SIG-M5 treated with dmso at 0.1 percent for 504 hours (cell line): ENCODE measurements at regions not wholly inside any gene's neighbourhood (a gene's known extent, or its start where the extent isn't known, plus 50 kb on each side); places are given as distances from the start of the nearest gene placed in this dataset.

Source experiments
- DNase-seq: peaks from one replicate; lab custom pipeline; 2025; ENCODE audit not compliant: unreplicated experiment; lab: John Stamatoyannopoulos, UW

- no peak for DNase-seq
These were observed 228.1 kb upstream of the PPARGC1A start for GRCh38 chr4:24117975-24118374.

DNA sequence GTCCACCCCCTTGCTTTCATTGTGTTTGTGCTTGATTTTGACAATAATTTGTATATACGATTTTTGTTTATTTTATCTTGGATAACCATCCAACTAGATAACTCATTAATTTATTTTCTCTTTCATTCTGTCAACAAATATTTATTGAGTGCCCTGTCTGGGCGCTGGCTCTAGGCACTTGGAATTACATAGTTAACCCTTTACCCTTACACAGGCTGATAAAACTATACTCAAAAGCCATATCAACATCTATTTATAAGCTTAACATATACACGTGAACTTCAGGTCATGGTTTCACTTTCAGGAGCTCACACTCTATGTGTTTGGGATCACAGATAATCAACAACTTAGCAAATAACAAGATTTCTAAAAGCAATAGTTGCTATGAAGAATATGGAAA, 226.3 kb upstream of the PPARGC1A start:
- no peak for DNase-seq

DNA sequence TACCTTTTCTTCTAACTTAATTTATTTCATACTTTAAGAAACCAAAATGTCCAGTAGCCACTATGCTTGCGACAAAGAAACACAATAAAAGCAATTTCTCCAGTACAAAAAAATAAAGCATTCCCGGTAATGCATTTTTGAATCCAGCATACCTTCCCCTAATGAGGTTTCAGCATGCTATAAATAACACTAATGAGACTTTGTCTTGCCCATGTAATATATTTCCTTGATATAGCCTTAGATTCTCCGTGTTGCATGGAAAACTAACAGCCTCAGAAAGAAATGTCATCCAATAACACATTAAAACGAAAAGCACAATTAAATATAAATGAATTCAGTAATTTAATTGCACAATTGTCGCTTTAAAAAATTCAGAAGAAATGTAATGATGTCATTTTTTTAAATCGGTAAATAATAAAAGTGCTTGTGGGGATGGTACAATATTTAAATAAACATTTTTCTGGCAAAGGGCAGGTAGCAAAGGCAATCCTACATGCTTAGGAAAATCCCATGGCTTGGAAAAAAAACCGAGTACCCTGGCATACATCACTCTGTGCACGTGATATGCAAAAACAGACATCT, 225.2 kb upstream of the PPARGC1A start:
- no peak for DNase-seq

DNA sequence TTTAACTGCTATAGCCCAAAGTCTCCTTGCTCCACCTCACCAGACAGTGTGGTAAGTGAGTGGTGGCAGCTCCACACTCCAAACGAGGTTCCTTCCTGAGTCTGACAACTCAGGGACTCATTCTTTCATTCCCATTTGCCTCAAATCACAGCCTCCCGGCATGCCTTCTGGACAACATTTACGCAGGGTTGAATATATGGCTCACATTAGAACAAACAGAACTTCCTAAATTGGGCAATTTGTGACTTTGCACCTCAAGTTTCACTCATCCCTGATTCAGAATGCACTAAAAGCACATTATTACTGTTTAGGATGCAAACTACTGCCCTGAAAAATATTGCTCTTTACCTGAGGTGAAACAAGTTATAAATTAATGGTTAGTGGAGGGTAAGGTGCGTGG, 224.6 kb upstream of the PPARGC1A start:
- no peak for DNase-seq

DNA sequence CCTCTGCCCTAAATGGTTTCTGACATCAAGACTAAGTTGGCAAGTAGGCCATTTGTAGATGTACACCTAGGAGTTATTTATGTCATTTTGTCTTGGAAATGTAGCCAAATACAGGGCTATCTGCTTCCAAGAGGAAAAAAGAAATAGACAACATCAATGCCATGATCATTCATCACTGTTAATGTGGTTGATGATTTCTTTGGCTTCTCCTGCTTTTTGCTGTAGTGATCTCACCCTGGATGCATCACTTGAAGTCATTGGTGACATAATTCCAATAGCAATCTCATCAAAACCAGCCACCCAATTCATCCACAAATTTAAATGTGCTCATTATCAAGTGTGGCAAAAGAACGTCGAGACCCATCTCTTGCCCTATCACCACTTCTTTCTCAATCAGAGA, 222.6 kb upstream of the PPARGC1A start:
- no peak for DNase-seq

DNA sequence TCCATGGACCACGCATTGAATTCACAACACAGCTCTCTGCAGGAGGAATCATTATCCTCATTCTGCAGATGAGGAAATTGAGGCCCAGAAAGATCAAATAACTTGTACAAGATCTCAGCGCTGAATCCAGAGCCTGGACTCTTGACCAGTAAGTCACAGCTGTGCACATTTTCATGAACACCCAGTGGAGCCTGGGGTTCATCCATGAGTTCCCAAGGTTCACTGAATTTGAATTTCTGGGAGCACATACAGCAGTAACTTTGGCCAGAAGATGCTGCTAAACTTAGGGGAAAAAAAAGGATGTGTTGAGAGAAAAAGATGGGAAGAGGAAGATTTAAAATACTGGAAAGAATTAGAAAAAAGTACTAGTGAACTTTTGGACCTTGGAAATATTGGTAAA, 218.7 kb upstream of the PPARGC1A start:
- DNase-seq, result no peak

- DNase-seq, result no peak
These were observed 215.6 kb upstream of the PPARGC1A start for GRCh38 chr4:24105327-24106038.

GRCh38 chr4:24104158-24104565, 214.3 kb upstream of the PPARGC1A start:
- no peak for DNase-seq

DNA sequence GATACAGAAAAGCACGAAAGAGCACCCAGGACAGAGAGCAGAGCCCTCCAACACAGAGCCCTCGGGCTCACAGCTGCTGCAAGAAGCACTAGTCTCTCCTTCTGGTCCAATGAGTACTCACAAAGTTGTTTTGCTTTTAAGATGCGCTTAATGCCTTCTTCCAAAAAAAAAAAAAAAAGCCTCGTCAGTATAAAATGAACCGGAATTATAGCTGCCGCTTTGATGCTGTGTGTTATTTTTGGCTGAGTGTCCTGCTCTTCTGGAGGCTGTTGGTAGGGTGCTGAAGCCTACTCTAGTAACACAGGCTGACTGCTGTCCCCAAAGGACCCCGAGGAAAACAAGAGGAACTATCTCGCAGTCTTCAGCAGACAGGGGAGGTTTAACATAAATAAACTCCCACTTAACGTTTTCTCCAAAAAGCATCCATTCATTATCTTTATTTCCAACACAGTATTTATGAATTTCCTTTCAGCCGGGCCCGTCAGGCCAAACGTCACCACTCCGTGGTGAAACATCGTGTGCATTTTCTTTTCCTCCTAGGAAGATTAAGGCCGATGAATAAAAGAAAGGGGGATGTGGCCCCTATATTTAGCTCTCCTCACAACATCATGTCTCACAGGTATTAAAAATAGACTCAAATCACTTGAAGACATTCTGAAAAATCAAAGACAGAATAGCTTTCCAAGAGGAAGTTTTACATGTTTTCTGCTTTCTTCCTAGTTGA, 213.7 kb upstream of the PPARGC1A start:
- DNase-seq, result no peak

- no peak for DNase-seq
These were observed 212.8 kb upstream of the PPARGC1A start for GRCh38 chr4:24102621-24103020.

GRCh38 chr4:24096603-24097002, 206.8 kb upstream of the PPARGC1A start:
- no peak for DNase-seq

DNA sequence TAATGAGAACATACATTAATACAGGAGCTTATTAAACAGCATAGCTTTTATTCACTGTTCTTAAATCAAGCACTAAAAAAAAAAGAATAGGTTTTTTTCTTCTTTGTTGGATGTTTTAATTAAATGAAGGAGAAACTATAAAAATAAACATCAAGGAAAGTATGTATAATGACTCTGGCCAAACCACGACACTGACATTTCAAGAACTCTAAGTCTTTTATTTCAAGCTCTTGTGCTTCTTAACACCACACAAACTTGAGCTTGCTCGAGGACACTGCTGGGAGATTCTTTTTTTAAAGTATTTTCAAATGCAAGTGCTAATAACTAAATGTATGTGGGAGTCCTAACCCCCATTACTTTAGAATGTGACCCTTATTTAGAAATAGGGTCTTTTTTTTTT, 204.9 kb upstream of the PPARGC1A start:
- no peak for DNase-seq

GRCh38 chr4:24093446-24093845, 203.6 kb upstream of the PPARGC1A start:
- DNase-seq, result no peak

DNA sequence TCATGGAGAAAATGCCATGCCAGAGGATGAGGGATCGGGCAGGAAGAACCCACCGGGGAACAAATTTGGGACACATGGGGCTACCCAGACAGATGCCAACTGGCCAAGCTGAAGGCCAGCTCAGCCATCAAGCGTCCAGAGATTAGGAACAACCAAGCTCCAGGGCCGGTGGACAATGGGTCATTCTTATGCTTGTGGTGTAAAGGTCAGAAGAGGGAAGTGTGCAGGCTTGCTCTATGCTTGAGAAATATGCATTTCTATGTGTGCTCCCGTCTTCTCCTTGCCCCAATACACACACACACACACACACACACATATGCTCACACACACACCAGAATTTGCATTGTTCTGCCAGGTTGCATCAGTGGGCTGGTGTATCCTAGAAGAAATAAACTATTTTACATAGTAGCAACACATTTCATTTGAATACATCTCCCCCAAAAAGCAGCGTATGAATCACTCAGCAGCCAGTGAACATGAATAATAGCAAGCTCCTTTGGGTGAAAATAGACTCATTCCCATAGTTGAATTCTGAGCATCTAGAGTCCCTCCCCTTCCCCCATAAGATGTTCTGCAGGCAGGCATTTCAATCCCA, 201.9 kb upstream of the PPARGC1A start:
- DNase-seq, result no peak

- DNase-seq, result no peak
These were observed 200.1 kb upstream of the PPARGC1A start for GRCh38 chr4:24089851-24090534.

GRCh38 chr4:24080871-24081270, 191.0 kb upstream of the PPARGC1A start:
- no peak for DNase-seq

- DNase-seq, result no peak
These were observed 188.6 kb upstream of the PPARGC1A start for GRCh38 chr4:24078347-24078962.

DNA sequence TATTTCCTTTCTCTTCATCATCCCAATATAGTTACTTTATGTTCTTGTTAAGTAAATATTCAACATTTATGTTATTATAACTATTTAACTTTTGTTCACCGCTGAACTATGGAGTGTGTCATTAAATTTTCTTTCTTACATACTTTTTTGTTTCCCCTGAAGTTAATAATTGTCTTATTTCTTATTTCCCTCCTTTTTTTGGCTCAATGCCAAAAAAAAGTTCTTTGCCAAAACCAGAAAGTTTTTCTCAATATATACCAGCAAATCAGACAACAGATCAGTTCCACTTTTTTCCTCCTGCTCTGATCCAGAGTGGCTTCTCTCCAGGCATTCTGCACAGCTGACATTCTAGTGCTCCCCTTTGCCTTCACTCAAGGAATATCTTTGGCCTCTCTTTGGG, 187.0 kb upstream of the PPARGC1A start:
- no peak for DNase-seq

- DNase-seq, result no peak
These were observed 184.1 kb upstream of the PPARGC1A start for GRCh38 chr4:24073948-24074347.

DNA sequence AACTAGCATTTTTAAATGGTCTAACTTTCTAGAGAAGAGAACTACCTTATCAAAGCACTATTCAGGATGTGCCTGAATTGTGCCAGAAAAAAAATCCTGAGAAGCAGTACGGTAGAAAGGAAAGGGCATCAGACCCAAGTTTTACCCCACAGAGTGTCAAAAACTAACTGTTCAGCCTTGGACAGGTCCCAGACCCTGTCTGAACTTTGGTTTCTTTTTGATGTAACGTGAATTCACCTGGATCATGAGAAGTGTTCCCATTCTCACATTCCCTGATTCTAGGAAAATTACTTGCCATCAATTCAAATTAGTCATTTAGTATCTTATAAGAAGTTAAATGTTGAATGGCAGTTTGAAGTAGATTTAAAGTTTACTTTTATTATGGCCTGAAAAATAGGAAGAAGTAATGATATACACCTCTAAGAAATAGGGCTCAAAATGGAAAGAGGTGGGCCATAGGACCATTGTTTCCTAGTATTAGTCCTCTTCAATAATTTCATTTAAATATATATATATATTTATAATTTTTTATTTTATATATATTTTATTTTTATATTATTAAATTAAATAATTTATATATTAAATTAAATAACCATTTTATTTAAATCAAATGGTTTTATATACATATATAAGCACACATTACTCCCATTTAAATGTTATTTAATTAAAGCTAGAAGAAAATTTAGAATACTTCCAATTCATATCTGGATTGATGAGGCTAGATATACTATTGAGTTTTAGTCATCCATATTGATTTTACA, 181.9 kb upstream of the PPARGC1A start:
- DNase-seq, result no peak
